Liver (tissue), 8 donors: ENCODE measurements at regions not wholly inside any gene's neighbourhood (a gene's known extent, or its start where the extent isn't known, plus 50 kb on each side); places are given as distances from the start of the nearest gene placed in this dataset.

ENCODE experiments used
- DNase-seq: peaks from one replicate; pipeline ENCODE4 v3.0.0-alpha.2; 2017; ENCODE audit warnings: low spot score
- H3K27ac ChIP-seq, 2 donors: one replicate each; pipeline ENCODE4 v1.7.0; 2013; ENCODE audit warnings: inconsistent platforms in 2 of 2, low read length in 2 of 2, control low read depth in 1 of 2, low read depth in 1 of 2, mild to moderate bottlenecking in 1 of 2
- H3K27me3 ChIP-seq, 4 donors: one replicate each; pipeline versions ENCODE4 v1.6.1 to v1.7.0; 2013; ENCODE audit warnings: low read length in 3 of 4, inconsistent platforms in 1 of 4, mild to moderate bottlenecking in 1 of 4, moderate library complexity in 1 of 4; ENCODE audit not compliant: control insufficient read depth in 4 of 4, insufficient read depth in 4 of 4
- H3K36me3 ChIP-seq, 4 donors: one replicate each; pipeline versions ENCODE4 v1.6.1 to v1.7.0; 2013; ENCODE audit warnings: low read length in 3 of 4, mild to moderate bottlenecking in 3 of 4, low read depth in 1 of 4, moderate library complexity in 1 of 4; ENCODE audit not compliant: control insufficient read depth in 4 of 4, insufficient read depth in 3 of 4
- H3K4me1 ChIP-seq, 4 donors: one replicate each; pipeline versions ENCODE4 v1.6.1 to v1.7.0; 2013; ENCODE audit warnings: low read length in 3 of 4, mild to moderate bottlenecking in 3 of 4, moderate library complexity in 1 of 4; ENCODE audit not compliant: control insufficient read depth in 4 of 4, insufficient read depth in 4 of 4
- H3K4me3 ChIP-seq, 3 donors: one replicate each; pipeline versions ENCODE4 v1.6.1 to v1.7.0; 2013; ENCODE audit warnings: low read length in 3 of 3, control low read depth in 1 of 3, low read depth in 1 of 3, mild to moderate bottlenecking in 1 of 3
- H3K9ac ChIP-seq, 2 donors: one replicate each; pipeline ENCODE4 v1.7.0; 2013; ENCODE audit warnings: low read length in 2 of 2, mild to moderate bottlenecking in 2 of 2, moderate library complexity in 2 of 2, control low read depth in 1 of 2, low read depth in 1 of 2
- H3K9me3 ChIP-seq, 4 donors: one replicate each; pipeline versions ENCODE4 v1.6.1 to v1.7.0; 2013; ENCODE audit warnings: low read length in 3 of 4; ENCODE audit not compliant: control insufficient read depth in 4 of 4
- ATF3 ChIP-seq: IDR thresholded peaks from 2 replicates; pipeline ENCODE4 v1.6.1; 2016; ENCODE audit warnings: antibody characterized with exemption
- EGR1 ChIP-seq, 2 donors: IDR thresholded peaks; 2 replicates each; pipeline ENCODE4 v1.6.1; 2016 to 2018; ENCODE audit warnings: antibody characterized with exemption in 2 of 2, low read depth in 2 of 2
- FOXA1 ChIP-seq: IDR thresholded peaks from 2 replicates; pipeline ENCODE4 v1.6.1; 2016; ENCODE audit warnings: antibody characterized with exemption
- FOXA2 ChIP-seq: IDR thresholded peaks from 2 replicates; pipeline ENCODE4 v1.6.1; 2016; ENCODE audit warnings: antibody characterized with exemption
- GABPA ChIP-seq, 2 donors: IDR thresholded peaks in 1 of 2; conservative IDR thresholded peaks in 1 of 2; 2 replicates each; pipeline ENCODE4 v1.6.1; 2016; ENCODE audit warnings: antibody characterized with exemption in 2 of 2, mild to moderate bottlenecking in 1 of 2, moderate library complexity in 1 of 2
- HNF4A ChIP-seq, 2 donors: conservative IDR thresholded peaks; 2 replicates each; pipeline ENCODE4 v1.6.1; 2016; ENCODE audit warnings: antibody characterized with exemption in 2 of 2, mild to moderate bottlenecking in 2 of 2
- HNF4G ChIP-seq: IDR thresholded peaks from 2 replicates; pipeline ENCODE4 v1.6.1; 2016; ENCODE audit warnings: antibody characterized with exemption
- JUND ChIP-seq, 2 donors: IDR thresholded peaks; 2 replicates each; pipeline ENCODE4 v1.6.1; 2016; ENCODE audit warnings: antibody characterized with exemption in 2 of 2
- NR2F2 ChIP-seq: IDR thresholded peaks from 2 replicates; pipeline ENCODE4 v1.6.1; 2016; ENCODE audit warnings: antibody characterized with exemption
- RAD21 ChIP-seq, 2 donors: IDR thresholded peaks; 2 replicates each; pipeline ENCODE4 v1.6.1; 2016; ENCODE audit warnings: antibody characterized with exemption in 2 of 2, mild to moderate bottlenecking in 2 of 2
- RXRA ChIP-seq, 2 donors: IDR thresholded peaks; 2 replicates each; pipeline ENCODE4 v1.6.1; 2017 to 2018; ENCODE audit warnings: antibody characterized with exemption in 2 of 2, mild to moderate bottlenecking in 1 of 2
- SP1 ChIP-seq: IDR thresholded peaks from 2 replicates; pipeline ENCODE4 v1.6.1; 2018; ENCODE audit warnings: antibody characterized with exemption, mild to moderate bottlenecking
- TAF1 ChIP-seq: conservative IDR thresholded peaks from 2 replicates; pipeline ENCODE4 v1.6.1; 2016; ENCODE audit warnings: antibody characterized with exemption, mild to moderate bottlenecking
- YY1 ChIP-seq: IDR thresholded peaks from 2 replicates; pipeline ENCODE4 v1.6.1; 2016; ENCODE audit warnings: antibody characterized with exemption, mild to moderate bottlenecking
- WGBS: extraction: QIAGEN DNeasy Blood & Tissue Kit; methylation state at CpG from one replicate; pipeline ENCODE4 v1.1.7; 2013; 5-methylcytosine and 5-hydroxymethylcytosine counted together
- TF ChIP-seq, protein P1 (sequence below): IDR thresholded peaks from 2 replicates; pipeline ENCODE4 v1.6.1; 2016; ENCODE audit warnings: antibody characterized with exemption
- TF ChIP-seq, protein P2 (sequence below): IDR thresholded peaks from 2 replicates; pipeline ENCODE4 v1.6.1; 2016; ENCODE audit warnings: antibody characterized with exemption
- TF ChIP-seq, protein P3 (sequence below): fragments of 150-350 bp; IDR thresholded peaks from 2 replicates; pipeline ENCODE4 v1.5.1; 2017; ENCODE audit warnings: improper control_type of control experiment, low read depth, low read length; ENCODE audit not compliant: missing input control
- TF ChIP-seq, protein P4 (sequence below): IDR thresholded peaks from 2 replicates; pipeline ENCODE4 v1.6.1; 2016; ENCODE audit warnings: antibody characterized with exemption, mild to moderate bottlenecking
- donor health status: healthy.
- donor health status: healthy.
- donor health status: healthy.
- donor health status: healthy.
- donor health status: healthy.

DNA sequence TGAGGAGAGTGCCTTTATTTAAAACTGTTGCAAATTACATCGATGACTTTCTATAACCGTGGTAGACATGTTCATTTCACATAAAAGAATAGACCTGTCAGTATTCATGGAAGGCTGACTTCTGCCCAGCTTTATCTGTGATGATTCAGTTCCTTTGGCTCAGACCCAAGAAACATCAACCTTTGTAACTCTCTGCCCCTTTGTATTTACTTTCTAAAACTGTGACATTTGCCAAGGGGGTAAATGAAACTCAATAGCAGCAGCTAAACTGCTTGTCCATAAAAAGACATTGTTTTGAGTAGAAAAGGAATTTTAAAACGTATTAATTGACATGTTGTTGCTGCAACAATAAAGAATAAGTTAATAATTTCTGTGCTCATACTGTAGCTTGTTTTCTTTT is 137.8 kb upstream of the ANKH start (continued):
- TF ChIP-seq, protein P1, sequence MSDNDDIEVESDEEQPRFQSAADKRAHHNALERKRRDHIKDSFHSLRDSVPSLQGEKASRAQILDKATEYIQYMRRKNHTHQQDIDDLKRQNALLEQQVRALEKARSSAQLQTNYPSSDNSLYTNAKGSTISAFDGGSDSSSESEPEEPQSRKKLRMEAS = peak; percentile 43
- peak; percentile 39 to 47 for TF ChIP-seq RAD21 (IDR thresholded peaks at IDR 0.05)
- TF ChIP-seq, protein P2, sequence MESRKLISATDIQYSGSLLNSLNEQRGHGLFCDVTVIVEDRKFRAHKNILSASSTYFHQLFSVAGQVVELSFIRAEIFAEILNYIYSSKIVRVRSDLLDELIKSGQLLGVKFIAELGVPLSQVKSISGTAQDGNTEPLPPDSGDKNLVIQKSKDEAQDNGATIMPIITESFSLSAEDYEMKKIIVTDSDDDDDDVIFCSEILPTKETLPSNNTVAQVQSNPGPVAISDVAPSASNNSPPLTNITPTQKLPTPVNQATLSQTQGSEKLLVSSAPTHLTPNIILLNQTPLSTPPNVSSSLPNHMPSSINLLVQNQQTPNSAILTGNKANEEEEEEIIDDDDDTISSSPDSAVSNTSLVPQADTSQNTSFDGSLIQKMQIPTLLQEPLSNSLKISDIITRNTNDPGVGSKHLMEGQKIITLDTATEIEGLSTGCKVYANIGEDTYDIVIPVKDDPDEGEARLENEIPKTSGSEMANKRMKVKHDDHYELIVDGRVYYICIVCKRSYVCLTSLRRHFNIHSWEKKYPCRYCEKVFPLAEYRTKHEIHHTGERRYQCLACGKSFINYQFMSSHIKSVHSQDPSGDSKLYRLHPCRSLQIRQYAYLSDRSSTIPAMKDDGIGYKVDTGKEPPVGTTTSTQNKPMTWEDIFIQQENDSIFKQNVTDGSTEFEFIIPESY = peak; percentile 39
- TF ChIP-seq JUND (IDR thresholded peaks at IDR 0.05) = peak; percentile 95 to 97
- TF ChIP-seq GABPA (IDR thresholded peaks at IDR 0.05 in 1 of 2, conservative IDR thresholded peaks at IDR 0.05 in 1 of 2) = no peak
- TF ChIP-seq TAF1 = no peak
- peak; percentile 86 for TF ChIP-seq FOXA2

DNA sequence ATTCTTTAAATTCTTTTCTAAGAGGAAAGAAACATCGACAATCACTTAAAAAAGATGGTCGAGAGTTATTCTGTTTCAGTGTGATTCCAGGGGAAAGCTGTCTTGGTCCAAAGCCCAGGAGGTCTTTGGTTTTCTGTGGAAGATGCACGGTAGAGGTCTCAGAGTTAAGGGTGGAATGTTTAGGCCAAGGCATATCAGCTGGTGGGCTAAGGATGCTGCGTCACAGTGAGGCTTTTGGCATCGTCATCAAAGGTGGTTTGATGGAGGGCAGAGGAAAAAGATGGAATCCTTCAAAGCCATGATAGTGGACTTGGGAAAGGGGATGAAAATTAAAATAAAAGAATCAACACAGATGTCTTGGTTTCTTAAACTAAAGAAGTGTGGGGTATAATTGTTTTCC is 137.3 kb upstream of the ANKH start:
- Histone ChIP-seq H3K27ac (peak overlapping the region; percentile 91 to 94), H3K9me3 (no peaks in the 10 kb centered on the region), H3K4me1 (peaks cover 0 to 23% (median 10%) of the 10 kb centered on the region in 4 donors), H3K4me3 (no peak overlapping the region), H3K9ac (peak overlapping the region in 1 of 2 donors; percentile 51), H3K36me3 (no peaks in the 10 kb centered on the region), H3K27me3 (no peaks in the 10 kb centered on the region)
- TF ChIP-seq ATF3 = no peak
- TF ChIP-seq TAF1 = peak; percentile 9
- peak in 1 of 2 donors; percentile 2 for TF ChIP-seq GABPA (IDR thresholded peaks at IDR 0.05 in 1 of 2, conservative IDR thresholded peaks at IDR 0.05 in 1 of 2)
- DNase-seq = no peak
- WGBS = 75% methylated on average over 5 of the region's 5 CpGs

DNA sequence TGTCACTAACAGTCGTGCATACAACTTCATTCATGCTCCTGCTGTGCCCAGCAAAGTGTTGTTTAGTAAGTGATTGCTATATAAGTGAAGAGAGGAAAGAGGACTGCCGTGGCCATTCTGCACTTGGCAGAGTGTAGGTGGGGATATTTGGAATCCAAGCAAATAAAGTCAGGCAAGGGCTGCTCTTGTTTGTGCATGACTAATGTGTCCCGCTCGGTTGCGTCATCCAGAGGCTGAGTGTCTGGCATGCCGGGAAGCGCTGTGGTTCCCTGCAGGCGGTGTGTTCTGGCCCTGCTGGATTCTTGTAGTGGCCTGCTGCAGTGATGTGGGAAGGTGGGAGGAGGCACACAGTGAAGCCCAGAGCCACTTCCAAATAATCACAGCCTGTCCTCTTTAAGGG is 136.9 kb upstream of the ANKH start:
- WGBS = 23% methylated on average over 8 of the region's 8 CpGs
- peak; percentile 55 for DNase-seq
- peak overlapping the region; percentile 91 to 94 for H3K27ac ChIP-seq
- H3K4me1 ChIP-seq = peaks cover 0 to 25% (median 13%) of the 10 kb centered on the region in 4 donors
- no peaks in the 10 kb centered on the region for H3K9me3 ChIP-seq
- no peaks in the 10 kb centered on the region for H3K27me3 ChIP-seq
- no peaks in the 10 kb centered on the region for H3K36me3 ChIP-seq
- H3K4me3 ChIP-seq = no peak overlapping the region
- TF ChIP-seq RXRA (IDR thresholded peaks at IDR 0.05) (peak; percentile 84 to 96), FOXA1 (peak; percentile 60), EGR1 (IDR thresholded peaks at IDR 0.05; ENCODE audit: low read depth in 2 of 2) (peak; percentile 58 to 92), HNF4A (conservative IDR thresholded peaks at IDR 0.05) (peak; percentile 76 to 85), RAD21 (IDR thresholded peaks at IDR 0.05) (peak; percentile 60 to 62), FOXA2 (peak; percentile 78), YY1 (peak; percentile 95), GABPA (IDR thresholded peaks at IDR 0.05 in 1 of 2, conservative IDR thresholded peaks at IDR 0.05 in 1 of 2) (peak in 1 of 2 donors; percentile 42), SP1 (peak; percentile 95), ATF3 (peak; percentile 99), TAF1 (peak; percentile 70), HNF4G (no peak), JUND (IDR thresholded peaks at IDR 0.05) (peak; percentile 99), NR2F2 (peak; percentile 16)
- TF ChIP-seq, protein P3, sequence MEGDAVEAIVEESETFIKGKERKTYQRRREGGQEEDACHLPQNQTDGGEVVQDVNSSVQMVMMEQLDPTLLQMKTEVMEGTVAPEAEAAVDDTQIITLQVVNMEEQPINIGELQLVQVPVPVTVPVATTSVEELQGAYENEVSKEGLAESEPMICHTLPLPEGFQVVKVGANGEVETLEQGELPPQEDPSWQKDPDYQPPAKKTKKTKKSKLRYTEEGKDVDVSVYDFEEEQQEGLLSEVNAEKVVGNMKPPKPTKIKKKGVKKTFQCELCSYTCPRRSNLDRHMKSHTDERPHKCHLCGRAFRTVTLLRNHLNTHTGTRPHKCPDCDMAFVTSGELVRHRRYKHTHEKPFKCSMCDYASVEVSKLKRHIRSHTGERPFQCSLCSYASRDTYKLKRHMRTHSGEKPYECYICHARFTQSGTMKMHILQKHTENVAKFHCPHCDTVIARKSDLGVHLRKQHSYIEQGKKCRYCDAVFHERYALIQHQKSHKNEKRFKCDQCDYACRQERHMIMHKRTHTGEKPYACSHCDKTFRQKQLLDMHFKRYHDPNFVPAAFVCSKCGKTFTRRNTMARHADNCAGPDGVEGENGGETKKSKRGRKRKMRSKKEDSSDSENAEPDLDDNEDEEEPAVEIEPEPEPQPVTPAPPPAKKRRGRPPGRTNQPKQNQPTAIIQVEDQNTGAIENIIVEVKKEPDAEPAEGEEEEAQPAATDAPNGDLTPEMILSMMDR = no peak
- TF ChIP-seq, protein P2 = peak; percentile 88
- TF ChIP-seq, protein P1 = peak; percentile 85
- TF ChIP-seq, protein P4, sequence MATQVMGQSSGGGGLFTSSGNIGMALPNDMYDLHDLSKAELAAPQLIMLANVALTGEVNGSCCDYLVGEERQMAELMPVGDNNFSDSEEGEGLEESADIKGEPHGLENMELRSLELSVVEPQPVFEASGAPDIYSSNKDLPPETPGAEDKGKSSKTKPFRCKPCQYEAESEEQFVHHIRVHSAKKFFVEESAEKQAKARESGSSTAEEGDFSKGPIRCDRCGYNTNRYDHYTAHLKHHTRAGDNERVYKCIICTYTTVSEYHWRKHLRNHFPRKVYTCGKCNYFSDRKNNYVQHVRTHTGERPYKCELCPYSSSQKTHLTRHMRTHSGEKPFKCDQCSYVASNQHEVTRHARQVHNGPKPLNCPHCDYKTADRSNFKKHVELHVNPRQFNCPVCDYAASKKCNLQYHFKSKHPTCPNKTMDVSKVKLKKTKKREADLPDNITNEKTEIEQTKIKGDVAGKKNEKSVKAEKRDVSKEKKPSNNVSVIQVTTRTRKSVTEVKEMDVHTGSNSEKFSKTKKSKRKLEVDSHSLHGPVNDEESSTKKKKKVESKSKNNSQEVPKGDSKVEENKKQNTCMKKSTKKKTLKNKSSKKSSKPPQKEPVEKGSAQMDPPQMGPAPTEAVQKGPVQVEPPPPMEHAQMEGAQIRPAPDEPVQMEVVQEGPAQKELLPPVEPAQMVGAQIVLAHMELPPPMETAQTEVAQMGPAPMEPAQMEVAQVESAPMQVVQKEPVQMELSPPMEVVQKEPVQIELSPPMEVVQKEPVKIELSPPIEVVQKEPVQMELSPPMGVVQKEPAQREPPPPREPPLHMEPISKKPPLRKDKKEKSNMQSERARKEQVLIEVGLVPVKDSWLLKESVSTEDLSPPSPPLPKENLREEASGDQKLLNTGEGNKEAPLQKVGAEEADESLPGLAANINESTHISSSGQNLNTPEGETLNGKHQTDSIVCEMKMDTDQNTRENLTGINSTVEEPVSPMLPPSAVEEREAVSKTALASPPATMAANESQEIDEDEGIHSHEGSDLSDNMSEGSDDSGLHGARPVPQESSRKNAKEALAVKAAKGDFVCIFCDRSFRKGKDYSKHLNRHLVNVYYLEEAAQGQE = peak; percentile 90
- H3K9ac ChIP-seq = peak overlapping the region in 1 of 2 donors; percentile 51
